ENCODE measurements at regions not wholly inside any gene's neighbourhood (a gene's known extent, or its start where the extent isn't known, plus 50 kb on each side); places are given as distances from the start of the nearest gene placed in this dataset.

GRCh38 chr13:104832231-104832630 is 1703.2 kb downstream of the EFNB2 start:
- Histone ChIP-seq H2AFZ (ENCODE audit: low read length) (no peak overlapping the region), H3K9me3 (ENCODE audit: low read length) (no peaks in the 10 kb centered on the region), H3K4me2 (ENCODE audit: low read length) (no peak overlapping the region), H3K9ac (ENCODE audit: low read length) (no peak overlapping the region), H3K27ac (ENCODE audit: low read depth, low read length, poor library complexity, severe bottlenecking) (no peak overlapping the region), H3F3A (ENCODE audit: insufficient read depth, low read length) (no peaks in the 10 kb centered on the region), H3K4me3 (ENCODE audit: low read depth, low read length, poor library complexity, severe bottlenecking) (no peak overlapping the region), H3K4me1 (ENCODE audit: insufficient read depth, low read length, severe bottlenecking) (no peaks in the 10 kb centered on the region), H3K9me2 (ENCODE audit: low read depth, low read length) (no peaks in the 10 kb centered on the region), H4K20me1 (ENCODE audit: insufficient read depth, low read length) (no peaks in the 10 kb centered on the region), H3K36me3 (ENCODE audit: insufficient read depth, low read length) (no peaks in the 10 kb centered on the region), H3K27me3 (ENCODE audit: insufficient read depth, low read length) (no peaks in the 10 kb centered on the region), H3K79me2 (ENCODE audit: insufficient read depth, low read length) (no peaks in the 10 kb centered on the region)
- TF ChIP-seq EZH2 (IDR thresholded peaks at IDR 0.05; ENCODE audit: borderline replicate concordance, low read length), result no peak
- TF ChIP-seq CTCF (IDR thresholded peaks at IDR 0.05; ENCODE audit: low read length), result no peak

GRCh38 chr13:104831831-104832230 is 1703.6 kb downstream of the EFNB2 start:
- H2AFZ ChIP-seq (ENCODE audit: low read length), result no peak overlapping the region
- no peaks in the 10 kb centered on the region for H3K79me2 ChIP-seq (ENCODE audit: insufficient read depth, low read length)
- TF ChIP-seq EZH2 (IDR thresholded peaks at IDR 0.05; ENCODE audit: borderline replicate concordance, low read length) (no peak), CTCF (IDR thresholded peaks at IDR 0.05; ENCODE audit: low read length) (no peak)
- no peak overlapping the region for H3K4me2 ChIP-seq (ENCODE audit: low read length)
- no peaks in the 10 kb centered on the region for H3K4me1 ChIP-seq (ENCODE audit: insufficient read depth, low read length, severe bottlenecking)
- no peaks in the 10 kb centered on the region for H3K36me3 ChIP-seq (ENCODE audit: insufficient read depth, low read length)
- H3K9me3 ChIP-seq (ENCODE audit: low read length), result no peaks in the 10 kb centered on the region
- no peaks in the 10 kb centered on the region for H3K9me2 ChIP-seq (ENCODE audit: low read depth, low read length)
- H3K4me3 ChIP-seq (ENCODE audit: low read depth, low read length, poor library complexity, severe bottlenecking), result no peak overlapping the region
- H3F3A ChIP-seq (ENCODE audit: insufficient read depth, low read length), result no peaks in the 10 kb centered on the region
- H3K27me3 ChIP-seq (ENCODE audit: insufficient read depth, low read length), result no peaks in the 10 kb centered on the region
- H3K27ac ChIP-seq (ENCODE audit: low read depth, low read length, poor library complexity, severe bottlenecking), result no peak overlapping the region
- no peaks in the 10 kb centered on the region for H4K20me1 ChIP-seq (ENCODE audit: insufficient read depth, low read length)
- no peak overlapping the region for H3K9ac ChIP-seq (ENCODE audit: low read length)

GRCh38 chr13:104823709-104824108 is 1711.8 kb downstream of the EFNB2 start:
- Histone ChIP-seq H3K9ac (ENCODE audit: low read length) (no peak overlapping the region), H3K4me3 (ENCODE audit: low read depth, low read length, poor library complexity, severe bottlenecking) (no peak overlapping the region), H2AFZ (ENCODE audit: low read length) (no peak overlapping the region), H4K20me1 (ENCODE audit: insufficient read depth, low read length) (no peaks in the 10 kb centered on the region), H3K27me3 (ENCODE audit: insufficient read depth, low read length) (no peaks in the 10 kb centered on the region), H3K4me1 (ENCODE audit: insufficient read depth, low read length, severe bottlenecking) (no peaks in the 10 kb centered on the region), H3K4me2 (ENCODE audit: low read length) (no peak overlapping the region), H3K36me3 (ENCODE audit: insufficient read depth, low read length) (no peaks in the 10 kb centered on the region), H3K9me2 (ENCODE audit: low read depth, low read length) (no peaks in the 10 kb centered on the region), H3K9me3 (ENCODE audit: low read length) (no peaks in the 10 kb centered on the region), H3K79me2 (ENCODE audit: insufficient read depth, low read length) (no peaks in the 10 kb centered on the region), H3K27ac (ENCODE audit: low read depth, low read length, poor library complexity, severe bottlenecking) (no peak overlapping the region), H3F3A (ENCODE audit: insufficient read depth, low read length) (no peaks in the 10 kb centered on the region)
- TF ChIP-seq EZH2 (IDR thresholded peaks at IDR 0.05; ENCODE audit: borderline replicate concordance, low read length), result no peak
- TF ChIP-seq CTCF (IDR thresholded peaks at IDR 0.05; ENCODE audit: low read length), result no peak
